HG02973 (cell line): ENCODE measurements at regions not wholly inside any gene's neighbourhood (a gene's known extent, or its start where the extent isn't known, plus 50 kb on each side); places are given as distances from the start of the nearest gene placed in this dataset.

Source experiments
- ATAC-seq: cut with Tn5 transposase; IDR thresholded peaks from one replicate; pipeline ENCODE4 v1.9.1; 2021; ENCODE audit warnings: moderate library complexity; ENCODE audit not compliant: unreplicated experiment

GRCh38 chr5:85168474-85168873, 783.8 kb upstream of the EDIL3 start:
- no peak for ATAC-seq

GRCh38 chr5:85170183-85170582, 785.5 kb upstream of the EDIL3 start:
- no peak for ATAC-seq

- ATAC-seq: no peak
These were observed 788.8 kb upstream of the EDIL3 start for GRCh38 chr5:85173469-85173868.

GRCh38 chr5:85182344-85182743, 797.7 kb upstream of the EDIL3 start:
- ATAC-seq: no peak

- no peak for ATAC-seq
These were observed 819.6 kb upstream of the EDIL3 start for GRCh38 chr5:85204289-85204688.

- no peak for ATAC-seq
These were observed 820.8 kb upstream of the EDIL3 start for GRCh38 chr5:85205430-85205829.

- no peak for ATAC-seq
These were observed 840.7 kb upstream of the EDIL3 start for GRCh38 chr5:85225388-85225787.

- ATAC-seq: no peak
These were observed 864.5 kb upstream of the EDIL3 start for GRCh38 chr5:85249204-85249603.

- ATAC-seq: no peak
These were observed 878.4 kb upstream of the EDIL3 start for GRCh38 chr5:85263125-85263524.

GRCh38 chr5:85266692-85267091, 882.0 kb upstream of the EDIL3 start:
- ATAC-seq: no peak

GRCh38 chr5:85268194-85268593, 883.5 kb upstream of the EDIL3 start:
- ATAC-seq: no peak

GRCh38 chr5:85278193-85278592, 893.5 kb upstream of the EDIL3 start:
- peak; percentile 85 for ATAC-seq

- ATAC-seq: no peak
These were observed 904.2 kb upstream of the EDIL3 start for GRCh38 chr5:85288914-85289313.

- no peak for ATAC-seq
These were observed 908.6 kb upstream of the EDIL3 start for GRCh38 chr5:85293145-85293785.

GRCh38 chr5:85304524-85304923, 919.8 kb upstream of the EDIL3 start:
- ATAC-seq: no peak

- no peak for ATAC-seq
These were observed 921.1 kb upstream of the EDIL3 start for GRCh38 chr5:85305766-85306165.

- no peak for ATAC-seq
These were observed 926.9 kb upstream of the EDIL3 start for GRCh38 chr5:85311536-85311935.

- no peak for ATAC-seq
These were observed 935.8 kb upstream of the EDIL3 start for GRCh38 chr5:85320495-85320894.

GRCh38 chr5:85333276-85333675, 948.6 kb upstream of the EDIL3 start:
- no peak for ATAC-seq

GRCh38 chr5:85337435-85337834, 952.8 kb upstream of the EDIL3 start:
- ATAC-seq: no peak

GRCh38 chr5:85340790-85341189, 956.1 kb upstream of the EDIL3 start:
- ATAC-seq: no peak

- no peak for ATAC-seq
These were observed 961.1 kb upstream of the EDIL3 start for GRCh38 chr5:85345818-85346217.

GRCh38 chr5:85357309-85357708, 972.6 kb upstream of the EDIL3 start:
- ATAC-seq: no peak
